ENCODE measurements at regions not wholly inside any gene's neighbourhood (a gene's known extent, or its start where the extent isn't known, plus 50 kb on each side); places are given as distances from the start of the nearest gene placed in this dataset.

DNA sequence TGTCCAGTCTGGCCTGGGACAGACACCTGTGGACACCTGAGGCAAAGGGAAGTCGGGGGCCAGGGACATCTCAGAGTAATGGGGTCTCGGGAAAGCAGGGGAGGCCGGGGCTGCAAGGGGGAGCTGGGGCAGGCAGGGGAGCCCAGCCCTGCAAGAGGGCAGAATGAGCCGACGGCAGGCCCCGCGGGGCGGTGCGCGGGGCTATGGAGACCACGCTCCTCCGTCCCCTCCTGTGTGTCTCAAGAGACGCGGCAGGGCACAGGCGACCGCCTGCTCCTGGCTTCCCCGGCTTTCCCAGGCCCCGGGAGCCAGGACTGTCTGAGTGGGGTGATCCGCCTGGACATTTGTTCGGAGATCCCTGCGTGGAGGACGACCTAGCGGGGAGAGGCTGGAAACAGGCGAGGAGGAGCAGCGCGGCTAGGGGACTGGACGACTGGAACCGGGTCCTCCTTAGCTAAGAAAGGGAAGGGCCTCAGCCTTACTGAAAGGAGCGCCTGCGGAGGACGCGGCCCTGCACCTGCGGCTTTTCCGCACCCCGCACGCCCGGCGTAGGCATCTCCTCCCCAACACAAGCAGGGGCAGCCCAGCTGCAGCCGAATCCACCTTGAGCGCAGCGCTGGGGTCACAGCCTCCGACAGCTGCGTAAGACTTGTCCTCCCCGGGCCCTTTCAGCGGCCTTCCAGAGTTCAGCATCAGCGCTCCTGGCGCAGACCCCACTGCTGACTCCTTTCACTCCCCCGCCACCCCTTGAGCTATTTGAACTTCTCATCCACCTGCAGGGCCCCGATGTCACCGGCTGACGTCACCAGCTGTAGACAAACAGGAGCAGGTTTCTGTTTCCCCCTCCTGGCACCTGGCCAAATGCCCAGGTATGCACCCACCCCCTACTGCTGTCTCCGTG, 176.4 kb downstream of the ZNF248 start:
- H3K9me3 ChIP-seq = no peaks in the 10 kb centered on the region
- intact Hi-C loops (cut with DNase I; ENCODE audit: low total_unique reads) = no loop called here
- no peak for TF ChIP-seq POLR2A (IDR thresholded peaks at IDR 0.05)
- TF ChIP-seq, protein P1, sequence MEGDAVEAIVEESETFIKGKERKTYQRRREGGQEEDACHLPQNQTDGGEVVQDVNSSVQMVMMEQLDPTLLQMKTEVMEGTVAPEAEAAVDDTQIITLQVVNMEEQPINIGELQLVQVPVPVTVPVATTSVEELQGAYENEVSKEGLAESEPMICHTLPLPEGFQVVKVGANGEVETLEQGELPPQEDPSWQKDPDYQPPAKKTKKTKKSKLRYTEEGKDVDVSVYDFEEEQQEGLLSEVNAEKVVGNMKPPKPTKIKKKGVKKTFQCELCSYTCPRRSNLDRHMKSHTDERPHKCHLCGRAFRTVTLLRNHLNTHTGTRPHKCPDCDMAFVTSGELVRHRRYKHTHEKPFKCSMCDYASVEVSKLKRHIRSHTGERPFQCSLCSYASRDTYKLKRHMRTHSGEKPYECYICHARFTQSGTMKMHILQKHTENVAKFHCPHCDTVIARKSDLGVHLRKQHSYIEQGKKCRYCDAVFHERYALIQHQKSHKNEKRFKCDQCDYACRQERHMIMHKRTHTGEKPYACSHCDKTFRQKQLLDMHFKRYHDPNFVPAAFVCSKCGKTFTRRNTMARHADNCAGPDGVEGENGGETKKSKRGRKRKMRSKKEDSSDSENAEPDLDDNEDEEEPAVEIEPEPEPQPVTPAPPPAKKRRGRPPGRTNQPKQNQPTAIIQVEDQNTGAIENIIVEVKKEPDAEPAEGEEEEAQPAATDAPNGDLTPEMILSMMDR (IDR thresholded peaks at IDR 0.05) = no peak

DNA sequence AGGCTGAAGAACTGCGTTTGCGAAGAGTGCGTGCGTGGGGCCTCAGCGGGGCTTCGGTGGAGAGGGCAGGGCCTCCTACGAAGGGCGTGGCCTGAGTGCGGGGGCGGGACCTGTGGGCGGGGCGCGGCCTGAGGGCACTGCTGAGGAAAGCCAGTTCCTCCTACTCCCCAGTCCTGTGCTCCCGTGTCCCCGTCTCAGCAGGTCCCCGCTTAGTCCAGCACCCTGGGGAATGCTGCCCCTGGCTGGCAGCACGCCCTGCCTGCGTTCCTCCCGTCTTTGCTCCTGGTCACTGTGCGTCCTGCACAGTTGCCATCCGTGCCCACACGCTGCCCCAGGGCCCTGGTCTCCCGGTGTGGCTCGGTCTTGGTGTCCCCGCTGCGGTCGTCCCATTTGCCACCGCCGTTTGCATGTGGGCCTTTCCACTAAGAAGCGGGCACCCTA, 177.1 kb downstream of the ZNF248 start:
- peak overlapping the region in 1 of 2 donors; percentile 21 for H3K4me3 ChIP-seq
- 52 to 73% methylated on average over 4 to 30 of the region's 30 CpGs for WGBS, 2 donors
- TF ChIP-seq POLR2A (IDR thresholded peaks at IDR 0.05) = no peak
- TF ChIP-seq, protein P1 (IDR thresholded peaks at IDR 0.05) = no peak
- H3K36me3 ChIP-seq (ENCODE audit: low read depth, missing control alignments) = no peaks in the 10 kb centered on the region
- no peak for DNase-seq
- no peaks in the 10 kb centered on the region for H3K9me3 ChIP-seq
- intact Hi-C loops (cut with DNase I; ENCODE audit: low total_unique reads) = no loop called here
- H3K4me1 ChIP-seq = peaks cover 3% of the 10 kb centered on the region
- H3K27me3 ChIP-seq = no peaks in the 10 kb centered on the region
- H3K27ac ChIP-seq = no peak overlapping the region

More for the DNA sequence above, 176.4 kb downstream of the ZNF248 start:
- Histone ChIP-seq H3K27ac (no peak overlapping the region), H3K4me1 (peaks cover 3% of the 10 kb centered on the region), H3K4me3 (peak overlapping the region in 1 of 2 donors; percentile 21), H3K36me3 (ENCODE audit: low read depth, missing control alignments) (no peaks in the 10 kb centered on the region), H3K27me3 (no peaks in the 10 kb centered on the region)
- no peak for DNase-seq
- 69 to 76% methylated on average over 33 to 44 of the region's 52 CpGs for WGBS, 2 donors

DNA sequence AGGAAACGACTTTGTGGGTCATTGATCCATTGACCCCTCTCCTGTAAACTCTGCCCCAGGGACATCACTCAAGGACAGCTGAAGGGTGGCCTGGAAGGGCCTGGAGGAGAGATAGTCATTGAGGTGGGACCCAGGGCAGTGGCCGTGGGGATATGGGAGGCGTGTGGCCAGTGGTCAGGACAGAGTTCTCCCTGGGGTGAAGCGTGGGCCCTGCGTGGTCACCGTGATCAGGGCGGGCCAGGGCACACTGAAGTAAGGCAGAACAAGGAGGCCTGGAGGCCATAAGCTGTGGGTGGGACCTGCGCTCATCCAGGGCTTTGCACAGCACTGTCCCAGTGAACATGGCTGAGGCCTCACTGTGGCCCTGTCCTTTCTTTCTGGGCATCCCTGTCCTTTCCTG, 177.9 kb downstream of the ZNF248 start:
- no peaks in the 10 kb centered on the region for H3K27me3 ChIP-seq
- no peak for TF ChIP-seq POLR2A (IDR thresholded peaks at IDR 0.05)
- TF ChIP-seq, protein P1 (IDR thresholded peaks at IDR 0.05) = no peak
- intact Hi-C loops (cut with DNase I; ENCODE audit: low total_unique reads) = no loop called here

DNA sequence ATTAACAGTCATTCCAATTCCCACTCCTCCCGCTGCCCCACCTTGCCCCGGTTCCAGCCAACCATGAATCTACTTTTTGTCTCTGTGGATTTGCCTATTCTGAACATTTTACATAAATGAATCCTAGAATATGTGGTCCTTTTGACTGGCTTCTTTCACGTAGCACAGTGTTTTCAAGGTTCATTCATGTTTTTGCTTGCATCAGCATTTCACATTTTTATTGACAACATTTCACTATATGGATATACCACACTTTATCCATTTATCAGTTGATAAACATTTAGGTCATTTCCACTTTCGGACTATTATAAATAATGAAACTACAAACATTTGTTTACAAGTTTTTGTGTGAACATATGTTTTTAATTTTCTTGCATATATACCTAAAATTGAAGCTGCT, 182.0 kb downstream of the ZNF248 start:
- intact Hi-C loops (cut with DNase I; ENCODE audit: low total_unique reads) = no loop called here
- H3K4me1 ChIP-seq = no peaks in the 10 kb centered on the region

More for the DNA sequence above, 177.9 kb downstream of the ZNF248 start:
- H3K4me3 ChIP-seq = peak overlapping the region in 1 of 2 donors; percentile 21
- no peaks in the 10 kb centered on the region for H3K9me3 ChIP-seq
- 62 to 77% methylated on average over 5 to 8 of the region's 8 CpGs for WGBS, 2 donors
- no peak overlapping the region for H3K27ac ChIP-seq
- H3K4me1 ChIP-seq = no peaks in the 10 kb centered on the region
- H3K36me3 ChIP-seq (ENCODE audit: low read depth, missing control alignments) = no peaks in the 10 kb centered on the region
- no peak for DNase-seq

More for the DNA sequence above, 182.0 kb downstream of the ZNF248 start:
- Histone ChIP-seq H3K36me3 (ENCODE audit: low read depth, missing control alignments) (no peaks in the 10 kb centered on the region), H3K27ac (no peak overlapping the region), H3K4me3 (no peak overlapping the region), H3K9me3 (no peaks in the 10 kb centered on the region), H3K27me3 (no peaks in the 10 kb centered on the region)
- 71 to 80% methylated on average over 4 of the region's 4 CpGs for WGBS, 2 donors
- TF ChIP-seq POLR2A (IDR thresholded peaks at IDR 0.05) = no peak
- TF ChIP-seq, protein P1 (IDR thresholded peaks at IDR 0.05) = no peak
- no peak for DNase-seq
